HepG2 (cell line): ENCODE measurements at regions not wholly inside any gene's neighbourhood (a gene's known extent, or its start where the extent isn't known, plus 50 kb on each side); places are given as distances from the start of the nearest gene placed in this dataset.

Experiments used
- ATAC-seq: fragments of 200-7000 bp; cut with Tn5 transposase; 3 replicates; pipeline ENCODE4 v1.9.1; 2020; ENCODE audit warnings: mild to moderate bottlenecking, moderate library complexity
- BruUV-seq: library from RNA; stranded (reverse); fragments of 400-500 nt; replicated peaks from 2 replicates; lab custom pipeline; 2021; lab: Mats Ljungman, UMichigan
- CTCF ChIA-PET: fragments of 300-600 bp; formaldehyde crosslinking; extraction: SDS; loops from one replicate; lab custom pipeline; 2021; ENCODE audit warnings: low total read pairs, inconsistent platforms, low intra/inter-chr PET ratio; lab: Yijun Ruan, JAX
- POLR2A ChIA-PET: fragments of 350-600 bp; sonication (Branson Sonifier 250); formaldehyde crosslinking; loops from one replicate; lab custom pipeline; 2020; ENCODE audit warnings: antibody characterized with exemption, inconsistent platforms; lab: Yijun Ruan, JAX
- DNase-seq: peaks from one replicate; pipeline ENCODE4 v3.0.0-alpha.2; 2015; ENCODE audit warnings: low spot score
- FAIRE-seq: peaks from 3 replicates; lab custom pipeline; 2011; peaks lifted over from hg19 to GRCh38; lab: Jason Lieb, UNC
- H2AFZ ChIP-seq: one replicate; pipeline ENCODE4 v1.6.1; 2011; ENCODE audit warnings: low read length, inconsistent platforms
- H3K27ac ChIP-seq: fragments of 300-600 bp; 3 replicates; pipeline ENCODE4 v1.8.0; 2011; ENCODE audit warnings: mixed run types, mild to moderate bottlenecking, mixed read lengths, low read length, inconsistent platforms; ENCODE audit not compliant: insufficient read depth; ENCODE audit errors: extremely low read length
- H3K27me3 ChIP-seq, 2 experiments: fragments of 200-600 bp in 1 of 2; 2 replicates in 1 of 2; 3 replicates in 1 of 2; pipeline versions ENCODE4 v1.6.0 to v1.8.0; 2011; ENCODE audit warnings: low read length in 2 of 2, mild to moderate bottlenecking in 2 of 2, moderate library complexity in 2 of 2, inconsistent platforms in 1 of 2; ENCODE audit not compliant: insufficient read depth in 2 of 2, control insufficient read depth in 1 of 2
- H3K36me3 ChIP-seq, 2 experiments: fragments of 200-600 bp in 1 of 2; replicated peaks in 1 of 2; 2 replicates in 1 of 2; 3 replicates in 1 of 2; pipeline versions ENCODE4 v1.5.1 to v1.8.0; 2011; ENCODE audit warnings: low read length in 2 of 2, inconsistent platforms in 1 of 2; ENCODE audit not compliant: insufficient read depth in 2 of 2, control insufficient read depth in 1 of 2
- H3K4me1 ChIP-seq: 2 replicates; pipeline ENCODE4 v1.5.1; 2012; ENCODE audit warnings: low read length, inconsistent platforms; ENCODE audit not compliant: insufficient read depth
- H3K4me2 ChIP-seq: 2 replicates; pipeline ENCODE4 v1.6.0; 2011; ENCODE audit warnings: low read depth, low read length, inconsistent platforms
- H3K4me3 ChIP-seq, 3 experiments: fragments of 200-600 bp in 1 of 3; sonication (generic), shearing (Covaris generic) in 1 of 3; replicated peaks in 1 of 3; 2 replicates each; pipeline ENCODE4 v1.5.1; 2011 to 2016; ENCODE audit warnings: low read length in 3 of 3, inconsistent platforms in 2 of 3, low read depth in 2 of 3, mild to moderate bottlenecking in 2 of 3, control low read depth in 1 of 3, mixed read lengths in 1 of 3; ENCODE audit not compliant: insufficient read depth in 1 of 3
- H3K79me2 ChIP-seq: one replicate; pipeline ENCODE4 v1.6.1; 2011; ENCODE audit warnings: low read length, inconsistent platforms; ENCODE audit not compliant: insufficient read depth
- H3K9ac ChIP-seq: 2 replicates; pipeline ENCODE4 v1.6.0; 2011; ENCODE audit warnings: mild to moderate bottlenecking, low read depth, low read length, inconsistent platforms; ENCODE audit not compliant: insufficient read depth
- H3K9me3 ChIP-seq: 2 replicates; pipeline ENCODE4 v1.5.1; 2012; ENCODE audit warnings: mild to moderate bottlenecking, low read length
- H4K20me1 ChIP-seq: 2 replicates; pipeline ENCODE4 v1.6.0; 2011; ENCODE audit warnings: inconsistent platforms, mild to moderate bottlenecking, low read length, moderate library complexity; ENCODE audit not compliant: insufficient read depth
- ATF1 ChIP-seq: IDR thresholded peaks from 2 replicates; pipeline ENCODE4 v1.6.1; 2016; ENCODE audit warnings: mild to moderate bottlenecking, control low read depth
- CTCF ChIP-seq: sonication (generic); formaldehyde crosslinking; IDR thresholded peaks from 2 replicates; pipeline ENCODE4 v1.5.0; 2020; ENCODE audit warnings: mild to moderate bottlenecking, missing genetic modification reagents, moderate library complexity
- KLF6 ChIP-seq: IDR thresholded peaks from 2 replicates; pipeline ENCODE4 v1.8.0; 2016; ENCODE audit warnings: missing biosample characterization, missing genetic modification reagents
- ZNF207 ChIP-seq: fragments of 450-650 bp; IDR thresholded peaks from 2 replicates; pipeline ENCODE4 v1.6.1; 2016; ENCODE audit warnings: antibody characterized with exemption, borderline replicate concordance
- WGBS: methylation state at CpG from one replicate; pipeline ENCODE4 v1.1.6; 2017; ENCODE audit warnings: low lambda C conversion rate; 5-methylcytosine and 5-hydroxymethylcytosine counted together
- in situ Hi-C: cut with HindIII; loops from 2 replicates; pipeline ENCODE4 v1.10.0; 2017; ENCODE audit warnings: low pct_unique_long_range_greater_than_20kb; ENCODE audit not compliant: extremely low pct_ligation_motif_present
- intact Hi-C: fragments of 100-400 bp; cut with micrococcal nuclease; formaldehyde crosslinking; loops from one replicate; pipeline ENCODE4 v1.10.0; 2022; ENCODE audit not compliant: unreplicated experiment
- TF ChIP-seq, protein P1 (sequence below): sonication (generic); formaldehyde crosslinking; IDR thresholded peaks from 2 replicates; pipeline ENCODE4 v1.5.0; 2020; ENCODE audit warnings: mild to moderate bottlenecking, missing genetic modification reagents

DNA sequence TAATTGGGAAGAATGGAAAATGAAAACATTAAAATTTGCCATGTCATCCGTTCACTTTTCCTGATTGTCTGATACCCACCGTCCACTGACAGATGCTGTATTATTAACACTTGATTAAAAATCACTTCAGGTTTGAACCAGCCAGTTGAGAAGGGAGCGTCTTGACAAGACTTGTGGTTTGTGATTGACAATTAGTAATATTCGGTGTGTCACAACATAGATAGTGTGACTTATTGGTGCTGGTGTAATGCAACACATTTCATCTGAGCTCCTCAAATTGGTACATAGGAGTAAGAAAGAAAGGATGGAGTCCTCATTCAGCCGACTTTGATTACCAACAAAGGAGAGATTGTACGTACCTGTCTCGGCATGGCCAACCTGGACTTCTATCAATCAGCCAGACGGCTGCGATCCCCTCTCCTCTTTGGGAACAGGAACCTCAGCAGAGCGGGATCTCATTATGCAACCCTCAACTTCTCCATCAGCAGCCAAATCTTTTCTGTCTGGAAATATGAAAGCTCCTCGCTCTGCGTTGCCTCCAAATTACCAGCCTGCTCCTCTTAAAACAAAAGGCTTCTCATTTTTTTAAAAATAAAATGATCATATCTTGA is 211.7 kb upstream of the MVB12B start:
- BruUV-seq = no TSS peak
- H3K9ac ChIP-seq = no peak overlapping the region
- no peak for DNase-seq
- no peak overlapping the region for H3K4me2 ChIP-seq
- in situ Hi-C loops (no loop called here), intact Hi-C loops (no loop called here)
- no peaks in the 10 kb centered on the region for H3K36me3 ChIP-seq
- H3K4me3 ChIP-seq = no peak overlapping the region
- 38% methylated on average over 12 of the region's 12 CpGs for WGBS
- ChIA-PET POLR2A (no interaction called here), CTCF (no interaction called here)
- no peaks in the 10 kb centered on the region for H4K20me1 ChIP-seq
- no peaks in the 10 kb centered on the region for H3K9me3 ChIP-seq
- no peak for ATAC-seq
- H3K79me2 ChIP-seq = no peaks in the 10 kb centered on the region
- no peak overlapping the region for H2AFZ ChIP-seq
- FAIRE-seq = no peak
- H3K27ac ChIP-seq = no peak overlapping the region
- peaks cover 4 to 62% of the 10 kb centered on the region in 2 experiments; a peak in 3 of 5 replicates for H3K27me3 ChIP-seq
- TF ChIP-seq, protein P1, sequence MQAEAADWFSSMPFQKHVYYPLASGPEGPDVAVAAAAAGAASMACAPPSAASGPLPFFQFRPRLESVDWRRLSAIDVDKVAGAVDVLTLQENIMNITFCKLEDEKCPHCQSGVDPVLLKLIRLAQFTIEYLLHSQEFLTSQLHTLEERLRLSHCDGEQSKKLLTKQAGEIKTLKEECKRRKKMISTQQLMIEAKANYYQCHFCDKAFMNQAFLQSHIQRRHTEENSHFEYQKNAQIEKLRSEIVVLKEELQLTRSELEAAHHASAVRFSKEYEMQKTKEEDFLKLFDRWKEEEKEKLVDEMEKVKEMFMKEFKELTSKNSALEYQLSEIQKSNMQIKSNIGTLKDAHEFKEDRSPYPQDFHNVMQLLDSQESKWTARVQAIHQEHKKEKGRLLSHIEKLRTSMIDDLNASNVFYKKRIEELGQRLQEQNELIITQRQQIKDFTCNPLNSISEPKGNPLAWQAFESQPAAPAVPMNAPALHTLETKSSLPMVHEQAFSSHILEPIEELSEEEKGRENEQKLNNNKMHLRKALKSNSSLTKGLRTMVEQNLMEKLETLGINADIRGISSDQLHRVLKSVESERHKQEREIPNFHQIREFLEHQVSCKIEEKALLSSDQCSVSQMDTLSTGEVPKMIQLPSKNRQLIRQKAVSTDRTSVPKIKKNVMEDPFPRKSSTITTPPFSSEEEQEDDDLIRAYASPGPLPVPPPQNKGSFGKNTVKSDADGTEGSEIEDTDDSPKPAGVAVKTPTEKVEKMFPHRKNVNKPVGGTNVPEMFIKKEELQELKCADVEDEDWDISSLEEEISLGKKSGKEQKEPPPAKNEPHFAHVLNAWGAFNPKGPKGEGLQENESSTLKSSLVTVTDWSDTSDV = no peak
- TF ChIP-seq CTCF (CRISPR knock-in tag) (no peak), ATF1 (no peak), KLF6 (CRISPR knock-in tag) (no peak), ZNF207 (no peak)
- no peaks in the 10 kb centered on the region for H3K4me1 ChIP-seq
